ENCODE measurements at regions not wholly inside any gene's neighbourhood (a gene's known extent, or its start where the extent isn't known, plus 50 kb on each side); places are given as distances from the start of the nearest gene placed in this dataset.

GRCh38 chr22:49242480-49242879 lies 585.2 kb downstream of the BRD1 start:
- TF ChIP-seq CTCF (IDR thresholded peaks at IDR 0.05; ENCODE audit: low read length) (no peak), EZH2phosphoT487 (IDR thresholded peaks at IDR 0.05; ENCODE audit: low read length) (no peak), EZH2 (optimal IDR thresholded peaks at IDR 0.05; ENCODE audit: low read depth, low read length) (no peak)

Data from MM.1S (cell line).